GM18858 (cell line): ENCODE measurements at regions not wholly inside any gene's neighbourhood (a gene's known extent, or its start where the extent isn't known, plus 50 kb on each side); places are given as distances from the start of the nearest gene placed in this dataset.
A peak's percentile ranks its signal among the peaks of the same experiment; 100 is the strongest.

Experiments
- ATAC-seq: cut with Tn5 transposase; IDR thresholded peaks from one replicate; pipeline ENCODE4 v1.9.1; 2021; ENCODE audit not compliant: unreplicated experiment

- no peak for ATAC-seq
These were observed 91.5 kb upstream of the SCOC start for GRCh38 chr4:140281828-140282552.

DNA sequence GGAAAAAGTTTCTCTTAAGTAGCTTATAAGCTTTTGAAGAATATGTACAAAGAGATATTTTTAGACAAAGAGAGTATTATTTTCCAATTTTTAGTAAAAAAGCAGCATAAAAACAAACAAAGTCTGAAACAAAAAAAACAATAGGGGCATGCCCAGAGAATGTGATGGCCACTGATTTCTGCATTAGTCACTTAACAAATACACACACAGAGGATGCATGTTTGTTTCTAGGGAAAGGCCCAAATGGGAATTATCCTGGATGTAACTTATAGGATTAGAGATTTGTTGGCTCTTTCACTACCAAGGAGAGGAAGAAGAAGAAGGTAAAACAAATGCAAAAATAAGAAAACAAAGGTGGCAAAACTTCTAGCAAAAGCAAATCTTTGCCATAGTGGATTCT is 95.9 kb upstream of the SCOC start:
- ATAC-seq = no peak

GRCh38 chr4:140271553-140271952 is 101.9 kb upstream of the SCOC start:
- ATAC-seq = no peak

DNA sequence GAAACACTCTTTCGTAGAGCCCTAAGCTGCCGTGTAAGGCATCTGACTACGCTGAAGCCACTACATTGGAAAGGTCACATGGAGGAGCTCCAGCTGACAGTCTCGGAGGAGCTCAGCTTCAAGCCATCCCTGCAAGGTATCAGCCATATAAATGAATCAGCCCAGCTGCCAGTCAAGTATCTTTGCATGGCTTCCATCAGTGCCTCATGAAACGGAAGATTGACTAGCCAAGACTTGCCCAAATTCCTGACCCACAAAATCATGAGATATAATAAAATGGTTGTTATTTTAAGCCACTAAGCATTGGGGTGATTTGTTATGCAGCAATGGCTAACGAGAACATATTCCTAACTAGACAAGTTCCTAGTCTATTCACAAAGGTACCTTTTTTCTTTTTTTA is 104.1 kb upstream of the SCOC start:
- ATAC-seq = no peak

GRCh38 chr4:140268186-140268841 is 105.1 kb upstream of the SCOC start:
- no peak for ATAC-seq

- no peak for ATAC-seq
These were observed 105.9 kb upstream of the SCOC start for GRCh38 chr4:140267576-140267975.

DNA sequence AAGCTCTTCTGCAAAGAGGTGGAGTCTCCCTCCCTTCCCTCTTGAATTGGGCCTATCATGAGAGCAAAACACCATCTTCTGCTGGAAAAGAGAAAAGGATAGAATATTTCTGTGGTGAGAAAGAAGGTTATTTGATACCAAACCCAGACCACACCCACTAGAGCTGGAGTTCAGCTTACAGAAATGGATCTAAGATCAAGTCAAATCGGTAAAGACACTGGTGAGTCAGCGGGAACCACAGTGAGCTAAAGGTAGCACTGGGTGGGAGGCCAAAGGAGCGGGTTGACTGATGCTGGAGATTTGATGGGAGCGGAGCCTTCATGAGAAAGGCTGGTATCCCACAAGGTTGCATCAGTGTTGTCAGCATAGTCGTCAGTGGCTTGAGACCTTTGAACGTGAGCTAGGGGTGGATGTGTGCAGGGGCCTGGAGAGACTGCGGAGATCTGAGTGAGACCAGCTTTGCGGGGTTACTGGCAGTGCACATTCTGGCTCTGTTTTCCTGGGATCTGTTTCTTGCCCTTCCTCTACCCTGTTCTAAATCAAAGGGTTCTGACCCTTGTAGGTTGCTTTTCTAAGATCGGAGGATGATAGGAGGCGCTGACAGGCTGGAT is 106.4 kb upstream of the SCOC start:
- no peak for ATAC-seq

DNA sequence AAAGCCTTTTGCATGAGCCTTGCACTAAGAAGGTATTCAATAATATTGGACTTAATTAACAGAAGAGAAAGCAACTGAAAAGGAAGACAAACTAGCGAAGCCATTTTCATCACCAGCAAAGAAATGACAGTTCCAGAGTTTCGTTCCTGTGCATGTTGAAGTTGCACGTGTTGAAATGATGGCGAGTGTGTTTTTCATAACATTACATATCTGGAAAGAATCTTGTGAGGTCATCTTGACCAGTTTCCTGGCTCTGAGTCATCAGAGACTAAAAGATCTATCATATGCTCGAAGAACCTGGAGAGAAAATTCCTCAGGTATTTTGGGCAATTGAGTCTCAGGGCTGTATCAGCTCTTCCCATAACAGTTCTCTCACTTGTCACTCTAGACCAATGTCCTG is 106.2 kb upstream of the MAML3 start:
- no peak for ATAC-seq

GRCh38 chr4:140258476-140258875 is 104.5 kb upstream of the MAML3 start:
- ATAC-seq = no peak

DNA sequence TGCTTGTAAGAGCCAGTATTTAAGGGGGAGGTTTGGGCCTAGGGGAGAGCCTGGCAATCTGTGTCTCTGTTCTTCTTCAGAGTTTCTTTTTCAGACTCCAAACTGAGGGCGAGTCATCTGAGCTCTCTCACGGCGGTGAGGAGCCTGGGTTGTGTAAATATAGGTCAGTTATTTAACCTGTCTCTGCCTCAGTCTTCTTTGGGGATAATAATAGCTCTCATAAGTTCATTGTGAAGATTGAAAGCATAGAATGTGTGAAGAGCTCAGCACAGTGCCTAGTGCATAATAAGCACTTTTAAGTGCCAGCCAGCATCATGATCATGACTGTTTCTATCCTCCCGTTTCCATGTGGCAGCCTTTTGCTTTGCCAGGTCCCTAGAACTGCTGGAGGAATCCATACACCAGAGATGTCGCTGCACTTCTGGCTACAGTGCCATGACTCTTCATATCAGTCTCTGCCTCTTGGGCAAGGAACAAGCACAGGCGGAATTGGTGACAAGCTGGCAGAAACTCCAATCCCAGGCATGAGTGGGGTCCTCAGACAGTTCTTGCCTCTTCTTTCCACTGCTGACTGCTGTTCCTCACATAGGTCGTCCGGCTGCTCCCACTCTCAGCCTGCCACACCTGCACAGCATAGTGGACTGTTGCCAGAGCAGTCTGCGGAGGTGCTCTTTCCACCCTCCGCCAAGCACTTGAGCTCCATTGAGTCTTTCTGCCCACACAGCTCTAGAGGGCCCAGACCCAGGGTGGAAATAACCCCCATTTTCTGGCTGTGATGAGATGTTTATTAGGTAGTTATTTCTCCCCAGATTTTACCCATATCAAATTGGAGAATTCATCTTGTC is 103.7 kb upstream of the MAML3 start:
- no peak for ATAC-seq

GRCh38 chr4:140256941-140257340 is 103.0 kb upstream of the MAML3 start:
- no peak for ATAC-seq

- ATAC-seq = no peak
These were observed 102.4 kb upstream of the MAML3 start for GRCh38 chr4:140256335-140256734.

- no peak for ATAC-seq
These were observed 101.9 kb upstream of the MAML3 start for GRCh38 chr4:140255927-140256326.

GRCh38 chr4:140255467-140255866 is 101.5 kb upstream of the MAML3 start:
- no peak for ATAC-seq

GRCh38 chr4:140254651-140255299 is 100.8 kb upstream of the MAML3 start:
- no peak for ATAC-seq

DNA sequence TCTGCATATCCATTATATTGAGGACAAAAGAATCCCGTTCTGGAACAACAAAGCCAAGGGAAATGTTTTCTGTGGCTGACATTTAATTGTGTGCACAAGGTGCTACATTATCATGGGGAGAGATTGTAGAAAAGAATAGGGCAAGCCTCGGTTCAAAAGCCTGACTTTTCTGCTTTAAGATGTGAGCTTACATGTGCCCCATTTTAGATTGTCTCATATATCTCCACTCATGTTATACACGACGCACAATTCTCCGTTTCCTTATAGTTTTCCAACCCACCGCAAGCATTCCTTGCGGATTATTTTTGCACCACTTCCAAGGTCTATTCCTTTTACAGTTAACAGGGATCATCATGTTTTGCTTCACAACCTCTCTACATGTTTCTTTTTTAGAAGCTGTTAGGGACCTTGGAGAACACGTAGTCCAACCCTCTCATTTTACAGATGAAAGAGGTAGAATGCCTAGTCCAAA is 99.6 kb upstream of the MAML3 start:
- no peak for ATAC-seq

- peak; percentile 62 for ATAC-seq
These were observed 99.0 kb upstream of the MAML3 start for GRCh38 chr4:140252742-140253555.

DNA sequence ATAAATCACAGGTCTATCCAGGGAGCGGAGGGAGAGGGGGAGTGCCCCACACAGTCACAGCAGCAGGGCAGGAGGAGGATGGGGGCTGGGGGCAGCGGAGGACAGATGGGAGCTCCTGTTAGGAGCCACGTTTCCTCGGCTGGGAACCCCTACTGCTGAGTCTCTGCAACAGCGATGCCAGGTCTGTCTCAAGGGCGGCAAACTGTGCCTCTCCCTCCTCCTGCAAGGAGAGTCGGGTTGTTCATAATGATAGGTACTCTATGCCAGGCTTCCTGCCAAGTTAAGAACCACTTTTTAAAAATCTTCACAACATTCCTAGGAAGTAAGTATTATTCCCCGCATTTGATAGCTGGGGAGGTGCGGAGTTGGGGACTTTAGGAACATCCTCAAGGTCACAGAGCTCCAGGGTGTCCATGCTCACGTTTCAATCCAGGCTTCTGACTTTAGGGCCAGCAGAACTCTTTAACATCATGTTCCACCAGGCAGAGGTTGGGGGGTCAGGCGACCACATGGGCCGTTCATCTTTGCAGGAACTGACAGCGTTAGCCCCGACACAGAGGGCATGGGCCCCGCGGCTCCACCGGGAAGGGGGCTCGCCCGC is 98.3 kb upstream of the MAML3 start:
- ATAC-seq = no peak

DNA sequence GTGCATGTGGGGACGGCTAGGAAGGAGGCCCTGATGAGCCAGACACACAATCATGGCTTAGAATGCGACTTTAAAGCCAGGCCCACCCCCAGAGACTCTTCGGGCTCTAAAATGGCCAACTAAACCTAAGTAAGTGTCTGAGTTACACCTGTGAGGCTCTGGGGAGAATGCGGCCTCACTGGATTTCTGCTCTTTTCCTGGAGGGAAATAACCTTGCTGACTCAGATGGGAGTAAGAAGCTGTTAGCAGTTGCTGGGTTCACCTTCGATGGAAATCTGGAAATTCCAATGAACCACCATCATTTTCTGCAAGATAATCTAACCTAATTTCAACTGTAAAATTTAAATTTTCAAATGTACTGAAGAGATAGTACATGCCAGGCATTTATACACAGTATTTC is 97.6 kb upstream of the MAML3 start:
- ATAC-seq = no peak
